GM21423 (cell line): ENCODE measurements at regions not wholly inside any gene's neighbourhood (a gene's known extent, or its start where the extent isn't known, plus 50 kb on each side); places are given as distances from the start of the nearest gene placed in this dataset.
"Not testable (repeated sequence)": the region's sequence is repeated elsewhere in the genome, so short reads cannot be mapped to it uniquely, and the experiment has no call there.

ENCODE experiments used
- ATAC-seq: cut with Tn5 transposase; IDR thresholded peaks from one replicate; pipeline ENCODE4 v1.9.1; 2021; ENCODE audit warnings: mild to moderate bottlenecking, moderate library complexity; ENCODE audit not compliant: unreplicated experiment

GRCh38 chr4:79666112-79666511 lies 258.1 kb upstream of the GK2 start:
- ATAC-seq: no peak

GRCh38 chr4:79663865-79664264 lies 255.8 kb upstream of the GK2 start:
- no peak for ATAC-seq

- ATAC-seq: no peak
Measured at GRCh38 chr4:79663141-79663540, 255.1 kb upstream of the GK2 start.

GRCh38 chr4:79662651-79663050 lies 254.6 kb upstream of the GK2 start:
- ATAC-seq: no peak

- ATAC-seq: no peak
Measured at GRCh38 chr4:79661196-79661595, 253.2 kb upstream of the GK2 start.

- not testable (repeated sequence) for ATAC-seq
Measured at GRCh38 chr4:79659308-79659870, 251.4 kb upstream of the GK2 start.

GRCh38 chr4:79657379-79657778 lies 249.4 kb upstream of the GK2 start:
- ATAC-seq: no peak

- no peak for ATAC-seq
Measured at GRCh38 chr4:79653871-79654270, 245.8 kb upstream of the GK2 start.

- no peak for ATAC-seq
Measured at GRCh38 chr4:79652738-79653137, 244.7 kb upstream of the GK2 start.

GRCh38 chr4:79652232-79652631 lies 244.2 kb upstream of the GK2 start:
- ATAC-seq: no peak

- ATAC-seq: no peak
Measured at GRCh38 chr4:79651456-79651855, 243.4 kb upstream of the GK2 start.

- ATAC-seq: no peak
Measured at GRCh38 chr4:79650794-79651431, 242.9 kb upstream of the GK2 start.

- no peak for ATAC-seq
Measured at GRCh38 chr4:79650217-79650616, 242.2 kb upstream of the GK2 start.

- ATAC-seq: no peak
Measured at GRCh38 chr4:79645942-79646341, 237.9 kb upstream of the GK2 start.

- ATAC-seq: no peak
Measured at GRCh38 chr4:79638735-79639134, 230.7 kb upstream of the GK2 start.

GRCh38 chr4:79636991-79637390 lies 229.0 kb upstream of the GK2 start:
- ATAC-seq: no peak

- ATAC-seq: no peak
Measured at GRCh38 chr4:79634111-79634510, 226.1 kb upstream of the GK2 start.

- ATAC-seq: no peak
Measured at GRCh38 chr4:79632114-79632513, 224.1 kb upstream of the GK2 start.

GRCh38 chr4:79626611-79627010 lies 218.6 kb upstream of the GK2 start:
- ATAC-seq: no peak

GRCh38 chr4:79626101-79626500 lies 218.1 kb upstream of the GK2 start:
- ATAC-seq: no peak

- no peak for ATAC-seq
Measured at GRCh38 chr4:79625361-79625760, 217.3 kb upstream of the GK2 start.

GRCh38 chr4:79623021-79623870 lies 215.2 kb upstream of the GK2 start:
- no peak for ATAC-seq
